ENCODE measurements at regions not wholly inside any gene's neighbourhood (a gene's known extent, or its start where the extent isn't known, plus 50 kb on each side); places are given as distances from the start of the nearest gene placed in this dataset.

GRCh38 chr1:9426291-9426711 lies 113.0 kb upstream of the SLC25A33 start:
- H3K4me3 ChIP-seq (ENCODE audit: low read depth, low read length) = no peak overlapping the region
- TF ChIP-seq CTCF (IDR thresholded peaks at IDR 0.05; ENCODE audit: low read depth, low read length) = no peak

DNA sequence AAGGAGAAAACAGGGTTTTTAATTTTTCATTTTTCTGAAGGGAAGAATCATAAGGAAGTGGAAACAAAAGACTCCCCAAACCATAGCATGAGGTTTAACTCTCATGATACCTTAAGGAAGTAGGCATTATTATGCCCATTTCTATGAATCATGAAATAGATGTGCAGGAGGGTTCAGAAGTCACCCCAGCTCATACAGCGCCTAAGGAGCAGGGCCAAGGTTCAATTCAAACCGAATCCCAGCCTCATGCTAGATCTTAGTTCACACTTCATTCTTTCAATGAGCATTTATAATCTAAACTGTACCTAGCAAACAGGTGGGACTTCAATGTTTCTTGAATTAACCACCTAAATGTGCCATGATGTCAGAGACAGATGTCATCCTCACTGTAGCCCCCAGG lies 111.9 kb upstream of the SLC25A33 start:
- H3K4me3 ChIP-seq (ENCODE audit: low read depth, low read length) = no peak overlapping the region
- no peak for TF ChIP-seq CTCF (IDR thresholded peaks at IDR 0.05; ENCODE audit: low read depth, low read length)

- peak overlapping the region; percentile 62 for H3K4me3 ChIP-seq (ENCODE audit: low read depth, low read length)
- TF ChIP-seq CTCF (IDR thresholded peaks at IDR 0.05; ENCODE audit: low read depth, low read length) = no peak
Observed at GRCh38 chr1:9428601-9429341, 110.5 kb upstream of the SLC25A33 start.

GRCh38 chr1:9429342-9429711 lies 109.9 kb upstream of the SLC25A33 start:
- peak overlapping the region; percentile 62 for H3K4me3 ChIP-seq (ENCODE audit: low read depth, low read length)
- no peak for TF ChIP-seq CTCF (IDR thresholded peaks at IDR 0.05; ENCODE audit: low read depth, low read length)

GRCh38 chr1:9434247-9435152 lies 104.8 kb upstream of the SLC25A33 start:
- H3K4me3 ChIP-seq (ENCODE audit: low read depth, low read length) = no peak overlapping the region
- TF ChIP-seq CTCF (IDR thresholded peaks at IDR 0.05; ENCODE audit: low read depth, low read length) = no peak

DNA sequence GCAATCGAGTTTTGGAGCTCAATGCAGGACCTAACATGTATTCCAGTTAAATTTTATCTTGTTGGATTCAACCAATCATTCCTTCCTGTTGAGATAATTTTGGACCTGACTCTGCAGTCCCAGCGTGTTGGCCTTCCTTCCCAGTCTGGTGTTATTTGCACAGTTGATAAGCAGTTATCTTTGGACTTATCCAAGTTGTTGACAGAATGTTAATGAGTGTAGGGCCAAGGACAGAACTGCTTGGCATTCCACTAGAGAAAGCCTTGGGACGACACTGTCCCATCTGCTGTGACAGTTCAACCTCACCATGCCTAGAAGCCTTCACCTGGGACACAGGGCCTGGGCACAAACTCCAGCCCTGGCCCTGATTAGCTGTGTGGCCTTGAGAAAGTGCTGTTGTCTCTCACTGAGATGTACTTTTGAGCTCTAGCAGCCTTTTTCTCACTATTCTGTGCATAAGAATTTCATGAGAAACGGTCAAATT lies 104.1 kb upstream of the SLC25A33 start:
- H3K4me3 ChIP-seq (ENCODE audit: low read depth, low read length) = no peak overlapping the region
- no peak for TF ChIP-seq CTCF (IDR thresholded peaks at IDR 0.05; ENCODE audit: low read depth, low read length)

Data from WI38 (cell line).